DOHH2 (cell line): ENCODE measurements at regions not wholly inside any gene's neighbourhood (a gene's known extent, or its start where the extent isn't known, plus 50 kb on each side); places are given as distances from the start of the nearest gene placed in this dataset.

Source experiments
- CTCF ChIP-seq: fragments of 200-600 bp; sonication (generic); IDR thresholded peaks from one replicate; pipeline ENCODE4 v1.5.1; 2014; ENCODE audit warnings: antibody characterized with exemption, mild to moderate bottlenecking, low read depth, low read length; ENCODE audit not compliant: poor library complexity, severe bottlenecking
- EZH2phosphoT487 ChIP-seq: fragments of 200-600 bp; sonication (generic); IDR thresholded peaks from 2 replicates; pipeline ENCODE4 v1.6.1; 2017; ENCODE audit warnings: borderline replicate concordance, mild to moderate bottlenecking, antibody characterized with exemption, low read length, moderate library complexity, mixed read lengths

DNA sequence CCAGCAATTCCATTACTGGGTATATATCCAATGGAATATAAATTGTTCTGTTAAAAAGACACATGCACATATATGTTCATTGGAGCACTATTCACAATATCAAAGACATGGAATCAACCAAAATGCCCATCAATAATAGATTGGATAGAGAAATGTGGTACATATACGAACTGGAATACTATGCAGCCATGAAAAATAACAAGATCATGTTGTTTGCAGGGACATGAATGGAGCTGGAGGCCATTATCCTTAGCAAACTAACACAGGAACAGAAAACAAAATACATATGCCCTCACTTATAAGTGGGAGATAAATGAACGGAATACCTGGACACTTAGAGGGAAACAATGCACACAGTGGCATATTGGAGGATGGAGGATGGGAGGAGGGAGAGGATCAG, 355.8 kb downstream of the CCDC85A start:
- no peak for TF ChIP-seq CTCF
- no peak for TF ChIP-seq EZH2phosphoT487
